OCI-LY1 (cell line): ENCODE measurements at regions not wholly inside any gene's neighbourhood (a gene's known extent, or its start where the extent isn't known, plus 50 kb on each side); places are given as distances from the start of the nearest gene placed in this dataset.

Experiments
- EZH2 ChIP-seq: fragments of 200-600 bp; sonication (generic), shearing (Covaris generic); IDR thresholded peaks from 2 replicates; pipeline ENCODE4 v1.8.0; 2017; ENCODE audit warnings: borderline replicate concordance, mixed run types, mild to moderate bottlenecking, antibody characterized with exemption, low read length, moderate library complexity, mixed read lengths
- TF ChIP-seq, protein P1 (sequence below): fragments of 200-600 bp; sonication (generic), shearing (Covaris generic); IDR thresholded peaks from 2 replicates; pipeline ENCODE4 v1.5.1; 2017; ENCODE audit warnings: mild to moderate bottlenecking, antibody characterized with exemption, low read length, moderate library complexity, mixed read lengths

DNA sequence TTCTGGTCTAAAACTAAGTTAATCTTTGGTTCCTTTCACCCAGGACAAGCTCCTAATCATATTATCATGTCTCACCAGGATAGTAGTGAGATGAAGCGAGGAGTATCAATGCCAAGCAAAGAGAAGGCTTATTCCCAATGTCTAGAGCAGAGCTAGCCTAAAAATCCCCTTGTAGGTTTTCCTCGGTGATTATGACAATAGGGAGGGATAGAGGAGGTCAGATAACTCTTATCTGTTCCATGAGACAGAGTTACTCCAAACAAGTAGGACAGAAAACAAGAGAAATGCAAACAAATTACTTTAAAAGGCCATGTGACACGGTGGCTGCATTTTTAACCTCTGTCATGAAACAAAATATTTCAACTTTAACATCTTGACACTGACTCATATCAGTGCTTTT, 623.1 kb downstream of the ADCYAP1 start:
- TF ChIP-seq, protein P1, sequence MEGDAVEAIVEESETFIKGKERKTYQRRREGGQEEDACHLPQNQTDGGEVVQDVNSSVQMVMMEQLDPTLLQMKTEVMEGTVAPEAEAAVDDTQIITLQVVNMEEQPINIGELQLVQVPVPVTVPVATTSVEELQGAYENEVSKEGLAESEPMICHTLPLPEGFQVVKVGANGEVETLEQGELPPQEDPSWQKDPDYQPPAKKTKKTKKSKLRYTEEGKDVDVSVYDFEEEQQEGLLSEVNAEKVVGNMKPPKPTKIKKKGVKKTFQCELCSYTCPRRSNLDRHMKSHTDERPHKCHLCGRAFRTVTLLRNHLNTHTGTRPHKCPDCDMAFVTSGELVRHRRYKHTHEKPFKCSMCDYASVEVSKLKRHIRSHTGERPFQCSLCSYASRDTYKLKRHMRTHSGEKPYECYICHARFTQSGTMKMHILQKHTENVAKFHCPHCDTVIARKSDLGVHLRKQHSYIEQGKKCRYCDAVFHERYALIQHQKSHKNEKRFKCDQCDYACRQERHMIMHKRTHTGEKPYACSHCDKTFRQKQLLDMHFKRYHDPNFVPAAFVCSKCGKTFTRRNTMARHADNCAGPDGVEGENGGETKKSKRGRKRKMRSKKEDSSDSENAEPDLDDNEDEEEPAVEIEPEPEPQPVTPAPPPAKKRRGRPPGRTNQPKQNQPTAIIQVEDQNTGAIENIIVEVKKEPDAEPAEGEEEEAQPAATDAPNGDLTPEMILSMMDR, result no peak
- TF ChIP-seq EZH2, result no peak
